ENCODE measurements at regions not wholly inside any gene's neighbourhood (a gene's known extent, or its start where the extent isn't known, plus 50 kb on each side); places are given as distances from the start of the nearest gene placed in this dataset.

GRCh38 chr6:81023007-81023582 is 729.4 kb downstream of the TENT5A start:
- TF ChIP-seq, protein P1, sequence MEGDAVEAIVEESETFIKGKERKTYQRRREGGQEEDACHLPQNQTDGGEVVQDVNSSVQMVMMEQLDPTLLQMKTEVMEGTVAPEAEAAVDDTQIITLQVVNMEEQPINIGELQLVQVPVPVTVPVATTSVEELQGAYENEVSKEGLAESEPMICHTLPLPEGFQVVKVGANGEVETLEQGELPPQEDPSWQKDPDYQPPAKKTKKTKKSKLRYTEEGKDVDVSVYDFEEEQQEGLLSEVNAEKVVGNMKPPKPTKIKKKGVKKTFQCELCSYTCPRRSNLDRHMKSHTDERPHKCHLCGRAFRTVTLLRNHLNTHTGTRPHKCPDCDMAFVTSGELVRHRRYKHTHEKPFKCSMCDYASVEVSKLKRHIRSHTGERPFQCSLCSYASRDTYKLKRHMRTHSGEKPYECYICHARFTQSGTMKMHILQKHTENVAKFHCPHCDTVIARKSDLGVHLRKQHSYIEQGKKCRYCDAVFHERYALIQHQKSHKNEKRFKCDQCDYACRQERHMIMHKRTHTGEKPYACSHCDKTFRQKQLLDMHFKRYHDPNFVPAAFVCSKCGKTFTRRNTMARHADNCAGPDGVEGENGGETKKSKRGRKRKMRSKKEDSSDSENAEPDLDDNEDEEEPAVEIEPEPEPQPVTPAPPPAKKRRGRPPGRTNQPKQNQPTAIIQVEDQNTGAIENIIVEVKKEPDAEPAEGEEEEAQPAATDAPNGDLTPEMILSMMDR (IDR thresholded peaks at IDR 0.05), result no peak
- no peak for TF ChIP-seq ZFX (IDR thresholded peaks at IDR 0.05; ENCODE audit: borderline replicate concordance)

Measured in 22Rv1 (cell line).